Left lung (tissue), 4 donors: ENCODE measurements at regions not wholly inside any gene's neighbourhood (a gene's known extent, or its start where the extent isn't known, plus 50 kb on each side); places are given as distances from the start of the nearest gene placed in this dataset.

Experiments used
- ATAC-seq: fragments of 200-7000 bp; cut with Tn5 transposase; one replicate; pipeline ENCODE4 v1.9.1; 2020; ENCODE audit warnings: moderate library complexity
- DNase-seq, 4 donors: peaks; one replicate each; pipeline ENCODE4 v3.0.0-alpha.2; 2013 to 2020
- H3K27ac ChIP-seq, 2 donors: fragments of 200-600 bp; sonication (generic) in 1 of 2; one replicate each; pipeline versions ENCODE4 v1.5.0 to v1.8.0; 2020 to 2021
- H3K27me3 ChIP-seq, 2 donors: fragments of 200-600 bp; sonication (generic) in 1 of 2; one replicate each; pipeline versions ENCODE4 v1.5.0 to v1.8.0; 2020 to 2021
- H3K36me3 ChIP-seq, 2 donors: fragments of 200-600 bp; sonication (generic) in 1 of 2; one replicate each; pipeline versions ENCODE4 v1.5.0 to v1.8.0; 2020 to 2021
- H3K4me1 ChIP-seq, 2 donors: fragments of 200-600 bp; one replicate each; pipeline ENCODE4 v1.8.0; 2021
- H3K4me3 ChIP-seq, 2 donors: fragments of 200-600 bp; sonication (generic) in 1 of 2; one replicate each; pipeline versions ENCODE4 v1.5.0 to v1.8.0; 2020 to 2021; ENCODE audit warnings: mild to moderate bottlenecking in 1 of 2
- H3K9me3 ChIP-seq, 2 donors: fragments of 200-600 bp; sonication (generic) in 1 of 2; one replicate each; pipeline versions ENCODE4 v1.5.0 to v1.8.0; 2020 to 2021
- CTCF ChIP-seq, 2 donors: fragments of 200-600 bp; sonication (generic) in 1 of 2; IDR thresholded peaks; one replicate each; pipeline versions ENCODE4 v1.5.0 to v1.8.0; 2021; ENCODE audit warnings: antibody characterized with exemption in 2 of 2
- intact Hi-C, 2 donors: fragments of 100-400 bp; cut with DNase I; formaldehyde crosslinking; loops; one replicate each; pipeline versions ENCODE4 v1.11.2 to v1.14.2; 2022
- donor health status: DM: no; HTN: yes; CAD: no.
- donor health status: DM: no; HTN: no; CAD: no.

- ATAC-seq = no peak
- intact Hi-C loops = no loop called here
Observed at GRCh38 chr5:86411596-86411995, 206.1 kb upstream of the COX7C start.

DNA sequence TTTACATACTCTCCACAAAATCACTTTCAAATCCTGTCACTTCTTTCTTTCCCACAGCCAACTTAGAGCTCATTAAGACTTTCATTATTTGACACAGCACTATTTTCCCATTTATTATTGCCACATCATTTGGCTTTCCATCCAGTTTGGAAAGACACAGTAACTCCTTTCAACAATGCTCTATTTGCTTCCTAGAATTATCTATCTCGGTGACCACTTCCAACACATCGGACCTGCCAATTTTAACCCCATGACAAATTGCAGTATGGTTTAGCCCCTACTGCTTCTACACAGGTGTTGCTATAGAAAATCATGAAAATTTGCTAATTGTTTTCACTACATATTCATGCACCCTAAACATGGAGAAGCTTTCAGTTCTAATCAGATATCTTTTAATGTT, 190.6 kb upstream of the COX7C start:
- no peaks in the 10 kb centered on the region for H3K9me3 ChIP-seq
- no peak for DNase-seq
- no peak for ATAC-seq
- no peak overlapping the region for H3K4me3 ChIP-seq
- no peak overlapping the region for H3K27ac ChIP-seq
- H3K27me3 ChIP-seq = no peaks in the 10 kb centered on the region
- H3K4me1 ChIP-seq = no peaks in the 10 kb centered on the region
- H3K36me3 ChIP-seq = no peaks in the 10 kb centered on the region
- TF ChIP-seq CTCF (IDR thresholded peaks at IDR 0.05) = no peak
- intact Hi-C loops = no loop called here

More at GRCh38 chr5:86411596-86411995, 206.1 kb upstream of the COX7C start:
- no peaks in the 10 kb centered on the region for H3K4me1 ChIP-seq
- no peak overlapping the region for H3K27ac ChIP-seq
- TF ChIP-seq CTCF (IDR thresholded peaks at IDR 0.05) = no peak
- H3K27me3 ChIP-seq = no peaks in the 10 kb centered on the region
- H3K4me3 ChIP-seq = no peak overlapping the region
- DNase-seq = no peak
- H3K36me3 ChIP-seq = no peaks in the 10 kb centered on the region
- H3K9me3 ChIP-seq = no peaks in the 10 kb centered on the region

DNA sequence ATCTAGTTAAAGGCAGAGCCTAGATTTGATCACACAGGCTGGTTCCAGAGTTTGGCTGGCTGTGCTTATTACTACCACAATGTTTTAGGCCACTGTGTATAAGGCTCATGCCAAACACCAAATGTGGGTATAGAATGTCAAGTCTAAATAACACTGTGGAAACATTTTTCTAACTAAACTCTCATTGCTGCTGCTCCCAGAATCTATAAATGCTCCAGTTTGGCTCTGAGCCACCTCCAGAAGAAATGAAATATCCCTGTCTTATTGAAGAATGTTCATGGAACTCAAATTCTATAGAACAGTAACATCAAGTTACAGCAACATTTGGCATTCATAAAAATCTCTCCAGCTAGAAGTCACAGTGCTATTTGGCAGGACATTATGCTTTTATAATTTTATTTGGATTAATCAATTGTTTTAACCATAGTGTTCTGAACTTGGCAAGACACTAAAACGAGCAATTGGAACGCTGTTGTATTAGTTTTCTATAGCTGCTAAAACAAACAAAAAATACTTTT, 178.1 kb upstream of the COX7C start:
- H3K4me3 ChIP-seq = no peak overlapping the region
- no peak overlapping the region for H3K27ac ChIP-seq
- ATAC-seq (no peak), DNase-seq (no peak)
- no peaks in the 10 kb centered on the region for H3K4me1 ChIP-seq
- H3K27me3 ChIP-seq = no peaks in the 10 kb centered on the region
- no peak for TF ChIP-seq CTCF (IDR thresholded peaks at IDR 0.05)
- intact Hi-C loops = no loop called here
- H3K9me3 ChIP-seq = no peaks in the 10 kb centered on the region
- H3K36me3 ChIP-seq = no peaks in the 10 kb centered on the region

GRCh38 chr5:86442036-86442745, 175.6 kb upstream of the COX7C start:
- Histone ChIP-seq H3K27me3 (no peaks in the 10 kb centered on the region), H3K4me1 (no peaks in the 10 kb centered on the region), H3K9me3 (no peaks in the 10 kb centered on the region), H3K27ac (no peak overlapping the region), H3K36me3 (no peaks in the 10 kb centered on the region), H3K4me3 (no peak overlapping the region)
- DNase-seq = no peak
- intact Hi-C loops = no loop called here
- no peak for TF ChIP-seq CTCF (IDR thresholded peaks at IDR 0.05)
- no peak for ATAC-seq

DNA sequence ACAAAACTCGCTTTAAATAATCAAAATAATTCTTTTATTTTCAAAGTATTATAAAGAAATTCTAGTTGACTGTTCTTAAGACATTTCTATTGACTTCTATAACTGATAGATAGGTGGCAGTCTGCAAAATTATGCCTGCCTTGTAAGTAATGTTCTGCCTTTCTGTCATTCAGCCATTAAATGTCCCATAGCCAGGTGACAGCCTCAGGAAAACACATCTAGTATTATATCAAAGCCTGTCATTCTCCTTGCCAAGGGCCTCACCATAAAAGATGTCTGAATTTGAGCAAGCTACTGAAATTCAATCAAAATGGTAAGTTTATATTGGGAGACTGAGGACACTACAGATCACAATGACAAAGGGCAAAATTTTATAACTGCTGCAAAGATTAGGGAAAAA, 170.4 kb upstream of the COX7C start:
- Histone ChIP-seq H3K4me3 (no peak overlapping the region), H3K27me3 (no peaks in the 10 kb centered on the region), H3K4me1 (no peaks in the 10 kb centered on the region), H3K9me3 (no peaks in the 10 kb centered on the region), H3K27ac (no peak overlapping the region), H3K36me3 (no peaks in the 10 kb centered on the region)
- TF ChIP-seq CTCF (IDR thresholded peaks at IDR 0.05) = no peak
- no peak for DNase-seq
- intact Hi-C loops = no loop called here
- no peak for ATAC-seq
